H1 (cell line): ENCODE measurements at regions not wholly inside any gene's neighbourhood (a gene's known extent, or its start where the extent isn't known, plus 50 kb on each side); places are given as distances from the start of the nearest gene placed in this dataset.

Experiments
- CTCF ChIA-PET: fragments of 300-600 bp; sonication (Branson Sonifier 250); formaldehyde crosslinking; loops from one replicate; lab custom pipeline; 2021; ENCODE audit not compliant: partially characterized antibody; lab: Charles Lee
- POLR2A ChIA-PET: fragments of 300-600 bp; sonication (Branson Sonifier 250); formaldehyde crosslinking; loops from one replicate; lab custom pipeline; 2021; ENCODE audit warnings: inconsistent platforms; ENCODE audit not compliant: partially characterized antibody; lab: Charles Lee
- DNase-seq, 2 experiments: peaks; one replicate each; pipeline versions ENCODE4 v3.0.0 to v3.0.0-alpha.2; 2010 to 2022; ENCODE audit warnings: low spot score in 2 of 2, low read depth in 1 of 2, mixed read lengths in 1 of 2
- FAIRE-seq: peaks from 2 replicates; lab custom pipeline; 2011; peaks lifted over from hg19 to GRCh38; lab: Jason Lieb, UNC
- H2AFZ ChIP-seq: 2 replicates; pipeline ENCODE4 v1.8.1; 2012; ENCODE audit warnings: low read length, inconsistent platforms
- H2AK5ac ChIP-seq: 2 replicates; pipeline ENCODE4 v1.6.1; 2013; ENCODE audit warnings: low read depth, low read length
- H2BK120ac ChIP-seq: replicated peaks from 2 replicates; pipeline ENCODE3; 2013; ENCODE audit warnings: low read depth, low read length, inconsistent platforms
- H2BK12ac ChIP-seq: 2 replicates; pipeline ENCODE4 v1.6.1; 2013; ENCODE audit warnings: low read depth, low read length
- H2BK15ac ChIP-seq: 2 replicates; pipeline ENCODE4 v1.6.1; 2013; ENCODE audit warnings: low read length
- H2BK20ac ChIP-seq: 2 replicates; pipeline ENCODE4 v1.6.1; 2013; ENCODE audit warnings: low read length
- H2BK5ac ChIP-seq: 2 replicates; pipeline ENCODE4 v1.6.1; 2013; ENCODE audit warnings: low read depth, low read length
- H3K14ac ChIP-seq: 2 replicates; pipeline ENCODE4 v1.6.1; 2013; ENCODE audit warnings: inconsistent platforms; ENCODE audit not compliant: insufficient read length
- H3K18ac ChIP-seq: 2 replicates; pipeline ENCODE4 v1.6.1; 2013; ENCODE audit warnings: low read length; ENCODE audit errors: extremely low read depth
- H3K23ac ChIP-seq: 2 replicates; pipeline ENCODE4 v1.6.1; 2013; ENCODE audit warnings: inconsistent platforms; ENCODE audit not compliant: insufficient read length
- H3K23me2 ChIP-seq: 2 replicates; pipeline ENCODE4 v1.6.1; 2013; ENCODE audit warnings: low read depth, low read length
- H3K27ac ChIP-seq: 2 replicates; pipeline ENCODE4 v1.6.1; 2011; ENCODE audit warnings: low read depth, low read length, inconsistent platforms
- H3K27me3 ChIP-seq, 4 experiments: replicated peaks in 1 of 4; 1 replicate in 1 of 4; 2 replicates in 3 of 4; pipeline versions ENCODE4 v1.6.1 to v1.8.1; 2011 to 2013; ENCODE audit warnings: low read length in 3 of 4, mild to moderate bottlenecking in 3 of 4, inconsistent platforms in 2 of 4, mixed read lengths in 2 of 4, moderate library complexity in 1 of 4; ENCODE audit not compliant: control insufficient read depth in 3 of 4, insufficient read depth in 3 of 4; ENCODE audit errors: extremely low read depth in 1 of 4
- H3K36me3 ChIP-seq, 4 experiments: 2 replicates each; pipeline versions ENCODE4 v1.6.1 to v1.8.1; 2011 to 2013; ENCODE audit warnings: mild to moderate bottlenecking in 4 of 4, low read length in 3 of 4, moderate library complexity in 2 of 4, control low read depth in 1 of 4, inconsistent platforms in 1 of 4; ENCODE audit not compliant: insufficient read depth in 4 of 4, control insufficient read depth in 2 of 4
- H3K4ac ChIP-seq: replicated peaks from 2 replicates; pipeline ENCODE3; 2013; ENCODE audit warnings: low read length, low read depth, mixed read lengths, inconsistent platforms; ENCODE audit not compliant: insufficient read length
- H3K4me1 ChIP-seq, 4 experiments: replicated peaks in 1 of 4; 1 replicate in 1 of 4; 2 replicates in 3 of 4; pipeline versions ENCODE4 v1.6.1 to v1.8.1; 2011 to 2013; ENCODE audit warnings: low read length in 3 of 4, inconsistent platforms in 2 of 4, mixed read lengths in 1 of 4; ENCODE audit not compliant: insufficient read depth in 4 of 4, control insufficient read depth in 3 of 4
- H3K4me2 ChIP-seq, 2 experiments: 2 replicates each; pipeline versions ENCODE4 v1.6.1 to v1.8.1; 2011 to 2013; ENCODE audit warnings: low read depth in 2 of 2, low read length in 2 of 2, control low read depth in 1 of 2, inconsistent platforms in 1 of 2, mild to moderate bottlenecking in 1 of 2; ENCODE audit not compliant: insufficient read depth in 1 of 2
- H3K4me3 ChIP-seq, 4 experiments: fragments of 200-600, 300-600 bp in 1 of 4; sonication (generic), shearing (Covaris generic), sonication (Bioruptor Twin) in 1 of 4; 2 replicates each; pipeline versions ENCODE4 v1.5.1 to v1.8.1; 2011 to 2016; ENCODE audit warnings: low read length in 4 of 4, low read depth in 3 of 4, control low read depth in 2 of 4, inconsistent platforms in 2 of 4, mild to moderate bottlenecking in 2 of 4, mixed read lengths in 1 of 4, moderate library complexity in 1 of 4; ENCODE audit not compliant: insufficient read depth in 2 of 4; ENCODE audit errors: extremely low read depth in 1 of 4
- H3K56ac ChIP-seq: replicated peaks from 2 replicates; pipeline ENCODE3; 2013; ENCODE audit warnings: low read depth, mild to moderate bottlenecking, mixed read lengths, low read length, inconsistent platforms; ENCODE audit not compliant: insufficient read length
- H3K79me1 ChIP-seq: 2 replicates; pipeline ENCODE4 v1.6.1; 2013; ENCODE audit warnings: low read depth, low read length, control low read depth
- H3K79me2 ChIP-seq, 2 experiments: 2 replicates each; pipeline versions ENCODE4 v1.6.1 to v1.8.1; 2012 to 2013; ENCODE audit warnings: low read length in 2 of 2, mild to moderate bottlenecking in 2 of 2, inconsistent platforms in 1 of 2; ENCODE audit not compliant: insufficient read depth in 2 of 2, control insufficient read depth in 1 of 2
- H3K9ac ChIP-seq, 4 experiments: replicated peaks in 1 of 4; 1 replicate in 1 of 4; 2 replicates in 3 of 4; pipeline versions ENCODE4 v1.6.1 to v1.8.1; 2011 to 2013; ENCODE audit warnings: low read depth in 3 of 4, low read length in 3 of 4, control low read depth in 2 of 4, mild to moderate bottlenecking in 2 of 4, moderate library complexity in 2 of 4, inconsistent platforms in 1 of 4; ENCODE audit errors: extremely low read depth in 1 of 4
- H3K9me3 ChIP-seq, 2 experiments: 2 replicates each; pipeline versions ENCODE4 v1.6.1 to v1.8.1; 2012 to 2013; ENCODE audit warnings: mild to moderate bottlenecking in 2 of 2, moderate library complexity in 2 of 2, control low read depth in 1 of 2, inconsistent platforms in 1 of 2, low read depth in 1 of 2, low read length in 1 of 2, mixed read lengths in 1 of 2; ENCODE audit not compliant: insufficient read depth in 2 of 2
- H4K20me1 ChIP-seq, 2 experiments: replicated peaks in 1 of 2; 2 replicates each; pipeline versions ENCODE3 to v1.8.1; 2011 to 2013; ENCODE audit warnings: inconsistent platforms in 2 of 2, low read length in 2 of 2, mild to moderate bottlenecking in 1 of 2; ENCODE audit not compliant: insufficient read depth in 2 of 2, control insufficient read depth in 1 of 2
- H4K5ac ChIP-seq: 2 replicates; pipeline ENCODE4 v1.6.1; 2013; ENCODE audit warnings: low read length, low read depth, mixed read lengths, inconsistent platforms; ENCODE audit not compliant: insufficient read length
- H4K8ac ChIP-seq: 2 replicates; pipeline ENCODE4 v1.8.0; 2013; ENCODE audit warnings: mild to moderate bottlenecking, moderate library complexity, low read length, inconsistent platforms; ENCODE audit not compliant: insufficient read depth; ENCODE audit errors: extremely low read depth
- H4K91ac ChIP-seq: replicated peaks from 2 replicates; pipeline ENCODE3; 2013; ENCODE audit warnings: low read length, mixed read lengths, inconsistent platforms; ENCODE audit not compliant: insufficient read length
- CHD1 ChIP-seq: IDR thresholded peaks from 2 replicates; pipeline ENCODE4 v1.6.1; 2012; ENCODE audit warnings: low read depth, low read length, improper control_type of control experiment
- JUN ChIP-seq: IDR thresholded peaks from 2 replicates; pipeline ENCODE4 v1.6.1; 2011; ENCODE audit warnings: low read depth, mild to moderate bottlenecking, improper control_type of control experiment, low read length
- KDM5A ChIP-seq: fragments of 200-600 bp; IDR thresholded peaks from 2 replicates; pipeline ENCODE4 v1.7.1; 2012; ENCODE audit warnings: mild to moderate bottlenecking, low read length, inconsistent platforms, mixed read lengths
- RFX5 ChIP-seq: IDR thresholded peaks from 2 replicates; pipeline ENCODE4 v1.6.1; 2011; ENCODE audit warnings: low read depth, low read length, improper control_type of control experiment, borderline replicate concordance
- RNF2 ChIP-seq: fragments of 200-900, 300-1000 bp; sonication (generic); IDR thresholded peaks from 2 replicates; pipeline ENCODE4 v1.7.1; 2016; ENCODE audit warnings: borderline replicate concordance, low read depth, mild to moderate bottlenecking, antibody characterized with exemption, low read length; ENCODE audit not compliant: poor library complexity, severe bottlenecking; ENCODE audit errors: missing control alignments
- SIRT6 ChIP-seq: IDR thresholded peaks from one replicate; pipeline ENCODE4 v1.7.1; 2012; ENCODE audit warnings: low read length, inconsistent platforms
- WGBS, 2 experiments: shearing (Covaris generic) in 1 of 2; methylation state at CpG; one replicate each; pipeline versions ENCODE4 v1.1.6 to v1.1.7; 2013 to 2015; ENCODE audit warnings: low lambda C conversion rate in 2 of 2, mixed read lengths in 2 of 2, inconsistent platforms in 1 of 2, low coverage in 1 of 2, missing lambda C conversion rate in 1 of 2; ENCODE audit not compliant: insufficient replicate concordance in 2 of 2, insufficient coverage in 1 of 2, insufficient read length in 1 of 2; ENCODE audit errors: extremely low coverage in 1 of 2, missing lambda C conversion rate in 1 of 2; 5-methylcytosine and 5-hydroxymethylcytosine counted together
- TF ChIP-seq, protein P1 (sequence below): IDR thresholded peaks from 2 replicates; pipeline ENCODE4 v1.6.1; 2012; ENCODE audit warnings: inconsistent platforms

DNA sequence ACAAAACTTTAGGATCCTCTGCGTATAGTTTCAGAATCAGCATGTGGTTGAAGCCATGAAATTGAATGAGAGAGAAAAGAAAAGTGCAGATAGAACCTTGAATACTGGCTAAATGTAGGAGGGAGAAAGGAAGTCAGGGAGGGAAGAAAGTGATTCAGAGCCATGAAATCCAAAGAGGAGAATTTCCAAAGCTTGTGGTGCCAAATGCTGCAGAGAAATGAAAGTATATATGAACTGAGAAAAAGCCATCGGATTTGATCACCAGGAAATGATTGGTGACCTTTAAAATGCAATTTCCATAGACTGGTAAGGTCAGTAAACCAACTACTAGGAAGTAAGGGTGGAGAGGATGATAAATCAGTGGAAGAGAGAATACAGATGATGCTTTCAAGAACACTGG, 142.3 kb downstream of the TFAP2A start:
- Histone ChIP-seq H3K23ac (no peak overlapping the region), H3K36me3 (no peaks in the 10 kb centered on the region), H2BK120ac (no peak overlapping the region), H3K79me1 (no peaks in the 10 kb centered on the region), H2AFZ (no peak overlapping the region), H3K79me2 (no peaks in the 10 kb centered on the region), H4K20me1 (no peaks in the 10 kb centered on the region), H2AK5ac (no peak overlapping the region), H2BK15ac (0 out of 2 replicates have a peak overlapping the region, but pooled peaks have one; percentile 21), H4K5ac (no peak overlapping the region), H3K9ac (no peak overlapping the region), H3K56ac (no peak overlapping the region), H3K4me2 (no peak overlapping the region), H3K27me3 (peaks cover 0 to 1% (median 0%) of the 10 kb centered on the region in 4 experiments; a peak in 1 of 7 replicates), H3K18ac (no peak overlapping the region), H3K23me2 (no peaks in the 10 kb centered on the region), H3K4me1 (peaks cover 9 to 22% (median 15%) of the 10 kb centered on the region in 4 experiments), H3K14ac (no peak overlapping the region), H3K9me3 (no peaks in the 10 kb centered on the region), H3K4me3 (no peak overlapping the region), H2BK5ac (no peak overlapping the region), H3K4ac (no peak overlapping the region), H3K27ac (no peak overlapping the region), H2BK20ac (no peak overlapping the region), H4K91ac (no peak overlapping the region), H2BK12ac (no peak overlapping the region), H4K8ac (no peak overlapping the region)
- DNase-seq (no peak), FAIRE-seq (no peak)
- CTCF ChIA-PET, result interaction anchor here (1.2 kb wide), 2 partner anchors 37 to 49 kb away, joined by 3 to 5 read pairs; no protein-coding TSS in a partner anchor
- TF ChIP-seq RFX5 (no peak), CHD1 (no peak), SIRT6 (no peak), KDM5A (no peak), RNF2 (no peak), JUN (no peak)
- TF ChIP-seq, protein P1, sequence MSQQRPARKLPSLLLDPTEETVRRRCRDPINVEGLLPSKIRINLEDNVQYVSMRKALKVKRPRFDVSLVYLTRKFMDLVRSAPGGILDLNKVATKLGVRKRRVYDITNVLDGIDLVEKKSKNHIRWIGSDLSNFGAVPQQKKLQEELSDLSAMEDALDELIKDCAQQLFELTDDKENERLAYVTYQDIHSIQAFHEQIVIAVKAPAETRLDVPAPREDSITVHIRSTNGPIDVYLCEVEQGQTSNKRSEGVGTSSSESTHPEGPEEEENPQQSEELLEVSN, result no peak
- POLR2A ChIA-PET, result no interaction called here
- 88% methylated on average over 2 of the region's 2 CpGs; no CpG with 5 or more reads in 1 of the 2 experiments for WGBS, 2 experiments
